ENCODE measurements at regions not wholly inside any gene's neighbourhood (a gene's known extent, or its start where the extent isn't known, plus 50 kb on each side); places are given as distances from the start of the nearest gene placed in this dataset.

DNA sequence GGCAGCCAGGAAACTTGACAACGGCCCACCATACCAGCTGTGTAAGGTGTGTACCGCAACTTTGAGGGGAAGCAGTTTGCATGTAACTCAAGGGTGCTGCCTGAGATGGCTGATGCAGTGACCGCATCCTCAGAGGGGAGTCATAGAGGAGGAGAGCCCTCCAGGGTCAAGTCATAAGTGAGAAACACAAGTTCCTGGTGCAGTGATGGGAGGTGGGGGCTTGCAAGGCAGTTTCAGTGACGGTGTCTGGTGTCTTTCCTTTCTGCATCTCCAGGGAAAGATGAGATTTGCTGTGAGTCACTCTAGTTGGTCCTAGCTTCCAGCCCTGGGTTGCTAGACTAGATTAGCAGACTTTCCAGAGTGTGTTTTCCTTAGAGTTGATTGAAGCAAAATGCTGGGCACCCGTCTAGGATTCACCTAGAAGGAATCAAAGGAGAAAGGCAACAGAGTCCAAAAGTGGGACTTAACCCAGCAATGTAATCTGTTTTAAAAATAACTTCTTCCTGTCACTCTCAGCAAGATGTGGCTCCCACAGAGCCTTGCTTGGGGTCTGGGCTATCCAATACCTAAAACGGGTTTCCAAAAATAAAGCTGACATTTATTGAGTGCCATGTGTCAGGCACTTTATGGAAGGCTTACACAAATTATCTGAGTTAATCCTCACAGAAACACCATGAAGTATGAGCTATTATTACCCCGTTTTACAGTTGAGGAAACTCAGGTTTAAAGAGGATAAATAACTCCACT is 265.4 kb upstream of the PLET1 start:
- no peak overlapping the region for H3K9ac ChIP-seq
- H4K20me1 ChIP-seq (ENCODE audit: insufficient read depth) = no peaks in the 10 kb centered on the region
- H3K79me2 ChIP-seq (ENCODE audit: insufficient read depth, low read depth) = no peaks in the 10 kb centered on the region
- H2AFZ ChIP-seq (ENCODE audit: low read depth) = no peak overlapping the region
- no peaks in the 10 kb centered on the region for H3K4me1 ChIP-seq (ENCODE audit: low read depth, poor library complexity, severe bottlenecking)
- no peak overlapping the region for H3K27ac ChIP-seq
- H3K36me3 ChIP-seq (ENCODE audit: insufficient read depth) = no peaks in the 10 kb centered on the region
- H3K4me3 ChIP-seq (IDR thresholded peaks at IDR 0.05; ENCODE audit: insufficient read depth, low read depth, low read length) = no peak overlapping the region
- TF ChIP-seq, protein P1, sequence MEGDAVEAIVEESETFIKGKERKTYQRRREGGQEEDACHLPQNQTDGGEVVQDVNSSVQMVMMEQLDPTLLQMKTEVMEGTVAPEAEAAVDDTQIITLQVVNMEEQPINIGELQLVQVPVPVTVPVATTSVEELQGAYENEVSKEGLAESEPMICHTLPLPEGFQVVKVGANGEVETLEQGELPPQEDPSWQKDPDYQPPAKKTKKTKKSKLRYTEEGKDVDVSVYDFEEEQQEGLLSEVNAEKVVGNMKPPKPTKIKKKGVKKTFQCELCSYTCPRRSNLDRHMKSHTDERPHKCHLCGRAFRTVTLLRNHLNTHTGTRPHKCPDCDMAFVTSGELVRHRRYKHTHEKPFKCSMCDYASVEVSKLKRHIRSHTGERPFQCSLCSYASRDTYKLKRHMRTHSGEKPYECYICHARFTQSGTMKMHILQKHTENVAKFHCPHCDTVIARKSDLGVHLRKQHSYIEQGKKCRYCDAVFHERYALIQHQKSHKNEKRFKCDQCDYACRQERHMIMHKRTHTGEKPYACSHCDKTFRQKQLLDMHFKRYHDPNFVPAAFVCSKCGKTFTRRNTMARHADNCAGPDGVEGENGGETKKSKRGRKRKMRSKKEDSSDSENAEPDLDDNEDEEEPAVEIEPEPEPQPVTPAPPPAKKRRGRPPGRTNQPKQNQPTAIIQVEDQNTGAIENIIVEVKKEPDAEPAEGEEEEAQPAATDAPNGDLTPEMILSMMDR (conservative IDR thresholded peaks at IDR 0.05; ENCODE audit: low read depth, low read length) = no peak
- no peak overlapping the region for H3K4me2 ChIP-seq
- H3K27me3 ChIP-seq (ENCODE audit: insufficient read depth, low read depth) = no peaks in the 10 kb centered on the region

DNA sequence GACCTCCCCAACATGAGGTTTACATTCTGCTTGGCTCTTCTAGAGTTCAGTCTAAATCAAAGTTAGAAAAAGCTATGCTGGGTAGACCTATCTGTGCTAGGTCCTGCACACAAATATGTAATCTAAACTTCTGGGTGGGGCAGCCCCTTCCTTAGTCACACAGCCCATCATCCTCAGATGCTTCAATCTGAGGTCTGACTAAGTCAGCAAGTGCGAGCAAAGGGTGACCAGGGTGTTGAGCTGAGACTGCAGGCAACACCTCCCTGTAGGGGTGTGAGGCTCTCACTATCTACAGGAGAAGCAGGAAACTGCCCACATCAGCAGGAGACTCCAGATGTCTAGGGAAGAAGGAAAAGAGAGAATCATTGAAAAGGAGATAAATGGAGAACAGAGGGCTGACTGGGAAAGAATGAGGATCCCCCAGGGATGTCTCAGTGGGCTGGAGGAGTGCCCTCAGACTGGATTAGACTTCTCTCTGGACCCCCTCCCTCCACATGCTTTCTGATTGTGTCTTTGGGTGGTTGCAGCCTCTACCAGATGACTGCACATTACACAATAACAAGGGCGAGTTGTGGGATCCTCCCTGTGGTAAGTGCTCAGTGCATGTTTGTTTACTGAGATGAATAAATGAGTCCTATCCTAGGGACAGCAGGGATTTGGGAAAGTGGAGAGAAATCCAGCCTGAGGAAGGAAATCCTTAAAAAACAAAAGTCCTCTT is 266.2 kb upstream of the PLET1 start:
- Histone ChIP-seq H2AFZ (ENCODE audit: low read depth) (no peak overlapping the region), H4K20me1 (ENCODE audit: insufficient read depth) (no peaks in the 10 kb centered on the region), H3K36me3 (ENCODE audit: insufficient read depth) (no peaks in the 10 kb centered on the region), H3K27ac (no peak overlapping the region), H3K27me3 (ENCODE audit: insufficient read depth, low read depth) (no peaks in the 10 kb centered on the region), H3K9ac (no peak overlapping the region), H3K4me2 (no peak overlapping the region), H3K79me2 (ENCODE audit: insufficient read depth, low read depth) (no peaks in the 10 kb centered on the region), H3K4me1 (ENCODE audit: low read depth, poor library complexity, severe bottlenecking) (no peaks in the 10 kb centered on the region), H3K4me3 (IDR thresholded peaks at IDR 0.05; ENCODE audit: insufficient read depth, low read depth, low read length) (no peak overlapping the region)
- TF ChIP-seq, protein P1 (conservative IDR thresholded peaks at IDR 0.05; ENCODE audit: low read depth, low read length) = no peak

DNA sequence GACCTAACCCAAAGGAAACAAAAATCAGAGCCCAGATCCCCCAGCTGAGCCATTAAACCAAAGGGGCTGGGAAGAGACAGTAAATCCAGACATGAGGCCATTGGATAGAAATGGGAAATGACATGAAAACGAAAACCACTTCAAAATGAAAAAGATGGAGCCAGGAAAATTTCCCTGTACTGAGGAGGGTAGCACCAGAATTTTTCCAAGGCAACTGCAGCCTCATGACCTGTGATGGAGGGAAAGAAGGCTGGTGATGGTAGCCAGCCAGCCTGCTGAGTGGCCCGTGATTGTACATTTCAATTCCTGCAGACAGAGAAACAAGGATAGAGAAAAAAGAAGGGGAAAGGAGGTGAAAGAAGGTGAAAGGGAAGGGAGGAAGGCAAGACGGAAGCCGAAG is 268.4 kb upstream of the PLET1 start:
- no peaks in the 10 kb centered on the region for H4K20me1 ChIP-seq (ENCODE audit: insufficient read depth)

DNA sequence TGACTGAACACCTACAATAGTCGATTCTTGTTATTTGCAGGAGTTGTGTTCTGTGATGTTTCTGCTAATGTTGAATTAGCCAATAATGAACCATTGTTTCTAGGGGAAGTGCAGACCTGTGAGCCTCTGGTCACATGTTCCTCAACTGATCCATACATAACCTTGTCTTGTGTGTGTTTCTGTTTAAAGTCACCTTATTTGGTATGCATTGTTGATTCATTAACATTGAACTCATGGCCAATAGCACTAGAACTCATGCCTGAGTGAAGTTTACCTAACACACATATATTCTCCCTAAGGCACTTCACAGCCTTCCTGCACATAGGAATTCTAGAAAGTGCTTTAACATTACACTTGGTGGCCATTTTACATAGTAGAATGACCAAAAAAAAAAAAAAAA is 271.8 kb upstream of the PLET1 start:
- TF ChIP-seq, protein P1 (conservative IDR thresholded peaks at IDR 0.05; ENCODE audit: low read depth, low read length) = no peak
- Histone ChIP-seq H3K4me1 (ENCODE audit: low read depth, poor library complexity, severe bottlenecking) (no peaks in the 10 kb centered on the region), H3K9ac (no peak overlapping the region), H4K20me1 (ENCODE audit: insufficient read depth) (no peaks in the 10 kb centered on the region), H2AFZ (ENCODE audit: low read depth) (no peak overlapping the region), H3K36me3 (ENCODE audit: insufficient read depth) (no peaks in the 10 kb centered on the region), H3K27me3 (ENCODE audit: insufficient read depth, low read depth) (no peaks in the 10 kb centered on the region), H3K79me2 (ENCODE audit: insufficient read depth, low read depth) (no peaks in the 10 kb centered on the region), H3K27ac (no peak overlapping the region), H3K4me3 (IDR thresholded peaks at IDR 0.05; ENCODE audit: insufficient read depth, low read depth, low read length) (no peak overlapping the region), H3K4me2 (no peak overlapping the region)

More for the DNA sequence above, 268.4 kb upstream of the PLET1 start:
- Histone ChIP-seq H3K9ac (no peak overlapping the region), H3K27ac (no peak overlapping the region), H3K79me2 (ENCODE audit: insufficient read depth, low read depth) (no peaks in the 10 kb centered on the region), H3K4me3 (IDR thresholded peaks at IDR 0.05; ENCODE audit: insufficient read depth, low read depth, low read length) (no peak overlapping the region), H3K4me1 (ENCODE audit: low read depth, poor library complexity, severe bottlenecking) (no peaks in the 10 kb centered on the region), H3K4me2 (no peak overlapping the region), H3K36me3 (ENCODE audit: insufficient read depth) (no peaks in the 10 kb centered on the region), H2AFZ (ENCODE audit: low read depth) (no peak overlapping the region), H3K27me3 (ENCODE audit: insufficient read depth, low read depth) (no peaks in the 10 kb centered on the region)
- TF ChIP-seq, protein P1 (conservative IDR thresholded peaks at IDR 0.05; ENCODE audit: low read depth, low read length) = no peak
